GM21381 (cell line): ENCODE measurements at regions not wholly inside any gene's neighbourhood (a gene's known extent, or its start where the extent isn't known, plus 50 kb on each side); places are given as distances from the start of the nearest gene placed in this dataset.
A peak's percentile ranks its signal among the peaks of the same experiment; 100 is the strongest.
"Not testable (repeated sequence)": the region's sequence is repeated elsewhere in the genome, so short reads cannot be mapped to it uniquely, and the experiment has no call there.

ENCODE experiments used
- ATAC-seq: cut with Tn5 transposase; IDR thresholded peaks from one replicate; pipeline ENCODE4 v1.9.1; 2021; ENCODE audit warnings: mild to moderate bottlenecking, moderate library complexity; ENCODE audit not compliant: unreplicated experiment

DNA sequence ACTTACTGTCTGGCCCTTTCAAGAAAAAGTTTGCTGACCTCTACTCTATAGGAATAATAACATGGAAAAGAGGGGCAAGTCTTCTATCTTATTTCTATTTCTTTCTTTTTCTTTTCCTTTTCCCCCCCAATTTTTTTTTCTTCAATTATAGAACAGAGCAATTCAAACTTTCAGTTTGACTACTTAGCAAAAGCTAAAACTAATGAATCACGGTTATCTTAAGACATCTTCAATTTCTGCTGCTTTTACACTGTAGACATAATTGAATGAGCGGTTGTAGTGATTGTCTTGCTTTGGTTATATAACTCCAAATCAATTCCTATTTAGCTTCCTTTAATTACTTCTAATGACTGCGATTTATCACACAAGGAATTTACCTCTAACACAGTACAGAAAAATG, 74.3 kb upstream of the P2RY1 start:
- ATAC-seq = no peak

DNA sequence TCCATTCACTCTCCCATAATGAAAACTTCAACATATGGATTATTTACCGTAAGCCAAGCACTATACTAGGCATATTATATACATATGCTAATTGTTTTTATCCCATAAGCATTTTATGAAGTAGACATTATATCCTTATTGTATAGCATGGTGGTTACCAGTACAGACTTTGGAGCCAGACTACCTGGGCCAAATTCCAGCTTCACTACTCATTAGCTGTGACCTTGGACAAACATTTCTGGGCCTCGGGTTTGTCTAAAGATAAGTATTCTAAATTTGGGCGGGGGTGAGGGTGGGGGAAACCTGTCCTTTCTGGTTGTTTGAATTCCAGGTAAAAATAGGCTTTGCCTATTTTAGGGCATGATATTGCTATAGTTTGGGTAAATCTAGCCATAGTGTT, 66.5 kb upstream of the P2RY1 start:
- no peak for ATAC-seq

DNA sequence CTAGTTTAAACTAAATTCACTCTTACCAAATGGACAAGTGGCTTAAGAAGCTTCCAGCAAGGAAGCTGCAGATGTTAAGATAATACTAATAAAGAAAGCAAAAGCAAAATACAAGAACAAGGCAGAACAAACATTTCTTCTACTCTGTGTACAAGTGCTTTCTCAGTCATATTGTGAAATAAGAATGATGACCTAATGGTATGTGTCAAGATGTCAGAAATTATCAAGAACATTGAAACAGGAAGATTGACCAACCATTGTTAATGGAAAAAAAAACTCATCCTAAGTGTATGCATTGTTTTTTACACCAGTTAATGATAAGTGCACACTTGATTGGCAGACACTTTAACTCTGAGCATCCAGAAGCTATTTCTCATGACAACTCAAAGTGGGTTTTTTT, 65.4 kb upstream of the P2RY1 start:
- ATAC-seq = peak; percentile 86

DNA sequence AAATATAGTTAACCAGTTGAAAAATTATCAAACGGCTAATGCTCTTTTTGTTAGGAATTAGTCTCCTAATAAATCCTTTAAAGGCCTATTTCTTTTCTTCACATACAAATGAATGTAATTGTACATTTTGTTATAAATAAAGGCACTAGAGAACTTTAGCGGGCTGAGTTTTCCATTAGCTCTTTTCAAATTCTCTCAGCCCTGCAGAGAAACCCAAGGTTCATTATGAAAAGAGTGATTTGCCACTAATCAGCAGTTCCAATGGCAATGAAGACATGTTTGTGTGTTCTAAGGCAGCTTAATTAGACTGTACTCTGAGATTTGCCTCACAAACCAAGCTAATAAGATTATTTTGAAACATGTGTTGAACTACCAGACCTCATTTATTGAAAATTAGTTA, 64.6 kb upstream of the P2RY1 start:
- no peak for ATAC-seq

DNA sequence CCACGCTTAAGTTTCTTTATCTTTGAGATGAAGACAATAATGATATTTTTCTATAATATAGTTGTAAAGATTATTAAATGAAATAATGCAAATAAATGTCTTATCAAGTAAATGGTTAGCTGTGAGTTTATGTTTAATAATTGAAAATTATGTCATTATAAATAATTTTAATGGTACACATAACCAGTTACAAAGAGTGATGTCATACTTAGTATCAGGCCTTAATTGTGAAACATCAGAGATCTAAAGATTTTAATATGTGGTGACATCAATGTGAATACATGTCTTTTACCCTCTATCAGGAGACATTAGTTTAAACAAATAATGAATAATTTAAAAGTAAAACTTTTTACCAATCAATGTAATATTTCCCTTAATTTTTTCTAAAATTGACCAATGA, 63.8 kb upstream of the P2RY1 start:
- ATAC-seq = no peak

DNA sequence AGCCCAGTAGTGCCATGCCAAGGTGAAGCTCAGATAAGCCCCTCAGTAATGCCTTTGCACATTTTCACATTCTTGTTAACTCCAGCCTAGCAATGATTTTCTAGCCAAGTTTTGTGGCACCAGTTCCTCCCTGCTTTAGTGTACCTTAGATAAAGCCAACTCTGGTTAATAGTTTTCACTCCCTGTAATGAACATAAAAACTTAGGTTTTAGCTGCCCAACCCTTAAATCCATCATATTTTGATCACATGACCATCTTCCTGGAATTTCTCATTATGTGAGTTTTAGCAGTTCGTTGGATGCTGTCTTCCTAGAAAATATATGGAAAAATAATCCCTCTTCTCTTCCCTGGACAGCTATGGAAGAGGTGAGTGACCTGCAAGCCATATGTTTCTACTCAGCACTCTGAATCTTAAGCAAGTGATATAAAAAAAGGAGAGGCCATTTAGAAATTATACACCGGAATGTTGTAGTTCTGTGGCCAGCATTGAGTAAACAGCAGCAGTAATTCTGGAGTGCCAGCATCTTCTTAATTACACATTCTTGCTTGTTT, 62.2 kb upstream of the P2RY1 start:
- no peak for ATAC-seq

DNA sequence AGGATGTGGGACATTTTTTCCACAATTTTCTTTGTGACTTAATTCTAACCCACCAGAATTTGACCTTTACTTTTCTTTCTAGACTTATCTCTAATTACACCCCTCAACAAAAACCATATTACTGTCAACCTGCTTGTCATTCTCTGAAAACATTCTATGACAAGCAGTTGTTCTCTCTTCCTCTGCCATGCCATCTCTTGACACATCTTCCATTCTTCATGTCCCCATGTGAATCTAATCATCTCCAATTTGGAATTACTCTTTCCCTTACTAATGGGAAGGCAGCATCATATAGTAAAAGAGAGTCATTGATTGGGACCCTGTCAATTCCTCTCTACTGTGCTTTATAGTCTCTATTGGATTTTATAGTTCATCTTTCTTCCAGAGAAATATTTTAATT, 61.3 kb upstream of the P2RY1 start:
- no peak for ATAC-seq

DNA sequence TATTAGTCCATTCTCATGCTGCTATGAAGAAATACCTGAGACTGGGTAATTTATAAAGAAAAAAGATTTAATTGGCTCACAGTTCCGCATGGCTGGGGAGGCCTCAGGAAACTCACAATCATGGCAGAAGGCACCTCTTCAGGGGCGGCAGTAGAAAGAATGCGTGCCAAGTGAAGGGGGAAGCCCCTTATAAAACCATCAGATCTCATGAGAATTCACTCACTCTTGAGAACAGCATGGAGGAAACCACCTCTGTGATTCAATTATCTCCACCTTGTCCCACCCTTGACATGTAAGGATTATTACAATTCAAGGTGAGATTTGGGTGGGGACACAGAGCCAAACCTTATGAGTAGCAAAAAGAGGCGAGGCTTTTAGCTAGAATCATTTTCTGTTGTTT, 60.7 kb upstream of the P2RY1 start:
- not testable (repeated sequence) for ATAC-seq

DNA sequence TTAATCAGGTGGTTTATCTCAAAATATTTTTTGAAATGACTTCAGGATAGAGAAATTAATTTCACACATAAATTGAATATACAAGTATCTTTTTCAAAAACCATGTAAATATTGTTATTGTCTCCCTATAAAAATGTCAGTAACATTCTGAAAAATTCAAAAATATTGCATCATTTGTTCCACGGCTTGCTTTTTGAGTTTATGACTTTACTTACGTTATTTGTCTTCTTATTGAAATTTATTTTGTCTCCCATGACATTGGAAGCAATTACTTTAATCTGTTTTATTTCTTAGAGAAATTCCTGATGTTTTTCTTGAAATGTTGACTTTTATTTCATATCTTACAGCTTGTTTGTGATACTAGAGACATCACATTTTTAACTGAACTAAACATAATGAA, 56.9 kb upstream of the P2RY1 start:
- no peak for ATAC-seq

DNA sequence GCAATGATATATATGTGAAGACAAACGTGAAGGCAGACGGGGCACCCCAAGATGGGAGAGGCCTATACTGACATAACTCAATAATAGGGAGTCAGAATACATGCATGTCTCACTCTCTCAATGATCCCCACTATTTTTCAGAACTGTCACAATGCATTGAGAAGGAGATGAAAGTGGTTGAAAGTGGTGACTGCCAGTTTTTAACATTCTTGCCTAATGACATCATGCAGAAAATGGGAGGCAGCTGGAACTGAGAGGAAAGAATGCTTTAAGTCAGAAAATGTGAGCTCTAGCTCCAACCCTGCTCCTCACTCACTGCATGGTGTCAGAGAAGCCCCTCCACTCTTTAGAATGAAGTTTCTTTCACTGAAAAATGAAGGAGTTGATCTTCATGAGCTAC, 55.3 kb upstream of the P2RY1 start:
- no peak for ATAC-seq

DNA sequence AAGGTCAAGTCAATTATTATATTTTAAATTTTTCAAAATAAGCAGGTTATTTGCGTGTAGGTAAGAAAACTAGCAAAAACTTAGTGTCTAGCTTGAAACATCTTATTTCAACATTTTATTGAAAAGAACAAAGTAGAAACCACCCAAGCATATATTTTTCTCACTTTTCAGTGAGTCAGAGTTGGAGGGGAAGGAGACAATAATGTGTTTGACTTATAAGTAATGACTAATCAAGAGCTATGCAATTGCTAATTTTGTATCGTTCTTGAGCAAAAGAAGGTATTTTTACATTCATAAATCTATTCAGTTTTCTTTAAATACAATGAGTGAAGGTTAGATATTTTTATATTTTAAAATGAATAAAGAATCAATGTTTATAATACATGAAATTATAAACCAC, 54.4 kb upstream of the P2RY1 start:
- no peak for ATAC-seq

DNA sequence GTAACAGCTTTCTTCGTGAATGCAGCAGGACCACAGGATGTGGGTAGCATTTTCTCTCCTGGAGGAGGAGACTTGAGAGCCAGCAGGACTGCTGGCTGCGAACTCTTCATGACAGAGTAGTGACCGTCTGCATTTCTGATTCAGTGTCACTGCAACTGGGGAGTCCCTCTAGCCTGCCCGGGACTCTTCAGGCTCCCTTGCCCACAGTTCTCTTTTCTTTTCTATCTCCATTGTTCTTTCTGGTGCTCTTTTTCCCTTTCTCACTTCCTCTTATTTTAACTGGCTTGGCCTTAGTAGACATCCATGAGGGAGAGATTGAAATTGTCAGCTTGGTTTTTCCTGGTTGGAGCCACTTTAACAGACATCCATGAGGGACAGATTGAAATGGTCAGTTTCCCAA, 49.9 kb upstream of the P2RY1 start:
- no peak for ATAC-seq
